LHCN-M2 (cell line): ENCODE measurements at regions not wholly inside any gene's neighbourhood (a gene's known extent, or its start where the extent isn't known, plus 50 kb on each side); places are given as distances from the start of the nearest gene placed in this dataset.

Source experiments
- DNase-seq: peaks from one replicate; pipeline ENCODE4 v3.0.0-alpha.2; 2012; ENCODE audit warnings: low read depth

GRCh38 chr7:117972606-117973005 is 99.4 kb upstream of the CTTNBP2 start:
- DNase-seq, result no peak

- DNase-seq, result no peak
Measured at GRCh38 chr7:117973975-117974374, 100.7 kb upstream of the CTTNBP2 start.

- DNase-seq, result no peak
Measured at GRCh38 chr7:117974891-117975290, 101.7 kb upstream of the CTTNBP2 start.

DNA sequence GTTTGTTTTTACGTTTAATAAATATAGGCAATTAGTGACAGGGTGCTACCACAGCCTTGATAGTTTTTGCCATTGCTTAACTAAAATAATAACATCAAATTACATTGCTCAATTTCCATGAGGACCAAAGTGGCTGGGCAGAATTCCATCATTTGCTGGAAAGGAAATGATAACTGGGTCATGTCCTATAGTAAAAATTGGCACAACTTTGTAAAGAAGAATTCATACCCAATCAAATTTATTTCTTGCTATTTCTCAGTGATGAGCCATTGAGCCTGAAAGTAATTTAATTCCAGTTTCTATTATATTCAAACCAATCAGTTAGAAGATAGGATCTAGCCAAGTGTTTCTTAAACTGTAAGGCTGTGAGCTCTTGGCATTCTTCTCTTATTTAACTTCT is 102.2 kb upstream of the CTTNBP2 start:
- DNase-seq, result no peak

DNA sequence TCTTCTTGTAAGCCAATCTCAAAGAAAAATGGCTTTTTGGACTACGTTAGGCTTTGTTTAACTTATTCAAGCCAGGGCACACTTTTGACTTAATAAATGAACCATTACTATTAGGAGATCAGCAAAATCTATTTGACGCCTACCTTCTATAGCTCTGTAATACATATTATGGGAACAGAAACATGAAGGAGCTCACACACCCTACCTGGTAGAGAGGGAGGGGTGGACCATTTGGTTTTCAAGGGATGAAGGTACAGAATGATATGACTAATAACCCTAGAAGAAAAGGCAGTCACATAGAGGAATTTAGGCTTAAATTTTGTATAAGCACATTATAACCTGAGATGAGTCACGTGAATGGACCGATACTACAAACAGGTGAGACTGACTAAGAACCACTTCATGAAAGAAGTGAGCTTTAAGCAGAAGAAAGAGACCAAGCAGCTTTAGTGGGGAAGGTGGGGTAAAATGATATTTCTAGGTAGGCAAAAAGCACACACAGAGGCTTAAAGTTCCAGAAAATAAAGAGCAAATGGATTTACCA is 106.8 kb upstream of the CTTNBP2 start:
- DNase-seq, result no peak

DNA sequence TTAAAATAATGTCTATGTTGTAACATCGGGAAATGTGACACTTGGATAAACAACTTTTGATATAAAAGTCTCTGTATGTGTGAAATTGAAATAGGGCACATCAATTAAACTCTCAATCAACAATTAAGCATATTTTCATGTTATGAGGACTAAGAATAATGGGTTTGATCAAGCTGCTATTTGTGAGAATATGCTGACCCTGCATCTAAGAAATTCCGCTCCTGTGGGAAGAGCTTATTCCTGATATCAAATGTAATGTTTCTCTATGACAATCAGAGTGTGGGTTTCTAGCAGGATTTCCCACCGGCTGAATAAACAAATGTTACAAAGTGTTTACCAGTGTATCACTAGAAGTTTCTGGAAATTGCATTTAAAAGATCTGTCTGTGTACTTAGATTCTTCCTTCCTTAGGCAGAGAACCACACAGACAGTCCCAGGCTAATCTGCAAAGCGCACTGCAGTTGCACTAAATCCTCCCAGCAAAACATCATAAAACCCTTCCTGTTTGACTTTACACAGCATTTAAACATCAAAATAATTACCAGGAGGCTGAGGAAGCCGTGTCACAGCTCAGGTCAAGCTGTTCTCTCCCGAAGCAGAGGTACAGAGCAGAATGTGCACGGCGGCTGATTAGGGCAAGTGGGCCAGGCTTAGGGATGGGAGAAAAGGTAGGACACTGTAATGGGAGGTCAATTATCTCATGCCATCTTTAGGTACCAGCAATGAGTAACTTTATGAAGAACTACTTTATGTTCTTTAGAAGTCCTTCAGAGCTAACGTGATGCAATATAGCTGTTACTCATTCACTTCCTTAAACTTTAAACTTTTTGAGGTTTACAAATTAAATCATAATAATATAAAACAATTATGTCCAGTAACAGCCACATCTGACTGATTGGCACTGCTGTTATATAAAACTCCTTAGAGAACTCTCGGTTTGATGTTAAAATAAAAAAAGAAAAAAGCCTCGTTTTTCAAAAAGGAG is 109.1 kb upstream of the CTTNBP2 start:
- DNase-seq, result no peak

DNA sequence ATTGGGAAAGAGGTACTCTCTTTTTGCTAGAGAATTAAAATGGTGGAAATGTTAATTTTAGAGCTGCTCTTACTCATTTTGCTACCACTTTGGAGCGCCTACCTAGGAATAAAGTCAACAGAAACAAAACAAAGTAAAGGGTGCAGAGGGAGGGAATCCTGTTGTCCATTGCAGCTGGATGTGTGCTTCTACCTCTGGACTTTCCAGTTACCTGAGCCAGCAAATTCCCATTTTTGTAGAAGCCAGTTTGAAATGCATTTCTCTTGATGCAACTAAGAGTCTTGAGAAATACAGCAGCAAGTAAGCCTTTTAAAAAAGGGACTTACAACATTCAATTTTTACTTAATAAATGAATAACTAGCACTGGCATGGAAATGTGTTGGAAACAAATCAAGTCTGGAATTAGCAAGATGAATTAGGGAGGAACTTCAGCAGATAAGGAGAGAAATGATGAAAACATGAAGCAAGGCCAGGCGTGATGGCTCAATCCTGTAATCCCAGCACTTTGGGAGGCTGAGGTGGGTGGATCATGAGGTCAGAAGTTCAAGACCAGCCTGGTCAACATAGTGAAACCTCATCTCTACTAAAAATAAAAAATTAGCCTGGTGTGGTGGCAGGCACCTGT is 113.5 kb upstream of the CTTNBP2 start:
- no peak for DNase-seq

DNA sequence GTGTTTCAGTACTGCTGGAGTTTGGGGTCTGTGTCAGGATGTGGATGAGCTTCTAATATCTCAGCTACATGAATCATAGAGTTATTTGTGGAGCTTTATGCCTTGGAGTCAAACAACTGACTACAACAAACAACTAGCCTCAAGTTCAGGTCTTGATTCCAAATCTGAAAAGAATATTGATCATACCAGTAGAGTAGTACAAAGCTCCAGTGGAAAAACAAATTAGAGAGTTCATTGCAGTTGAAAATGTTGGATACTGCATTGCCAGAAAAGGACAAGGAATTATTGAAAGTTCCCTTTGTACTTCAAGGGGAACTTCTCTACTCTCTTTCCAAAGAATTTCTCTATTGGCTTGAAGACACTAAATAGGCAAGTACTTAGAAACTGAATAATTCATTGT is 117.6 kb upstream of the CTTNBP2 start:
- DNase-seq, result no peak

DNA sequence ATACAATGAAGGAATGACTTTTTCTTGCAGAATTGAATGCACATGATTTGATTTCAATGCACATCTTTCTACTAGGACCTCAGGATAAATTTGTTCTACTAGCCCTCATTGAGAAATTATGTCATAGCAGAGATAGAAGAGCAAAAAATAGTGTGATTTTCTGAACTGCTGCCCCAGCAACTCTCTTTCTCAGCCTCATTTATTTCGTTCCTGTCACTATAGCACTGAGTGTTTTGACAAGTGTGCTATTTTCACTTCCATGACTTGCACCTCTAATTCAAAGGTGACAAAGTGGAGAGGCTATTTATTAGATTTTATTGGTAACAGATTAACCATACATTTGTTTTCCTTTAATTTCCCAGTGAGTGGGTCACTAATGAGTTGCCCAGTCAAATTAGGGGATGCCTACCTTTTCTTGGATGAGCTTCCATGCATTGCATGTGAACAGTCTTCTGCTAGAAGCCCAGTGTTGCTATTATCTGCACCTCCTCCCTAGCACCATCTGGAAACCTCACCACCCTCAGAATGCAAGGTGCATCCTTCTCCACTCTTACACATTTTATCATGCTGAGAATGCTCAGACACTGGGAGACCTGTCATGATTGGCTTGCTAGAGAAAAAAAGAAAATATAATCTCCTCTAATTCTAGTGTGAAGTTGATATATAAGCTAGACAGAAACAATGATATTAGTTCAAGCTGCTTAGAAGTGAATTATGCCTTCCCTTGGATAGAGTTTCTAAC is 119.6 kb upstream of the CTTNBP2 start:
- DNase-seq, result no peak

GRCh38 chr7:117993377-117994003 is 120.2 kb upstream of the CTTNBP2 start:
- DNase-seq, result peak; percentile 27

DNA sequence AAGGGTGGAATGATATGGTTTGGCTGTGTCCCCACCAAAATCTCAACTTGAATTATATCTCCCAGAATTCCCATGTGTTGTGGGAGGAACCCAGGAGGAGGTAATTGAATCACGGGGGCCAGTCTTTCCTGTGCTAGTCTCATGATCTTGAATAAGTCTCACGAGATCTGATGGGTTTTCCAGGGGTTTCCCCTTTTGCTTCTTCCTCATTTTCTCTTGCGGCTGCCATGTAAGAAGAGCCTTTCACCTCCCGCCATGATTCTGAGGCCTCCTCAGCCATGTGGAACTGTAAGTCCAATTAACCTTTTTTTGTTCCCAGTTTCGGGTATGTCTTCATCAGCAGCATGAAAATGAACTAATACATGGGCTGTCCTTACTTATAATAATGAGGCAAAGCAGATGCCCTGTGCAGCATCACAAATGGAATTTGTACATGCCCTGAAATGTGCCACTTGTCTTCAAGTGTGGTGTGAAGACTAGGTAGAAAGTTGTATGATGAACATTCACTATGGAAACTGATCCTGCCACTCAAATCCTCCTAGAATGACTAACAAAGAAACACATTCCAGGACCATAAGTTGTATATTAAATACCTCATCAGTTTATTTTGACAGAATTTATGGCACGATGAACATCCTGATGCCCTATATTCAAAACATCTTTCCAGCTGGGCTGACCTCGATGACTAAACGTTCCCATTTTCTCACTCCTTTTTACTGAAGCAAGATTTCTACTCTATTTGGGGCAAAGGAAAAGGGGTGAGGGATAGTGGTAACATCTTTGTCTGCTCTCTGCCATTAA is 122.8 kb upstream of the CTTNBP2 start:
- peak; percentile 1 for DNase-seq

DNA sequence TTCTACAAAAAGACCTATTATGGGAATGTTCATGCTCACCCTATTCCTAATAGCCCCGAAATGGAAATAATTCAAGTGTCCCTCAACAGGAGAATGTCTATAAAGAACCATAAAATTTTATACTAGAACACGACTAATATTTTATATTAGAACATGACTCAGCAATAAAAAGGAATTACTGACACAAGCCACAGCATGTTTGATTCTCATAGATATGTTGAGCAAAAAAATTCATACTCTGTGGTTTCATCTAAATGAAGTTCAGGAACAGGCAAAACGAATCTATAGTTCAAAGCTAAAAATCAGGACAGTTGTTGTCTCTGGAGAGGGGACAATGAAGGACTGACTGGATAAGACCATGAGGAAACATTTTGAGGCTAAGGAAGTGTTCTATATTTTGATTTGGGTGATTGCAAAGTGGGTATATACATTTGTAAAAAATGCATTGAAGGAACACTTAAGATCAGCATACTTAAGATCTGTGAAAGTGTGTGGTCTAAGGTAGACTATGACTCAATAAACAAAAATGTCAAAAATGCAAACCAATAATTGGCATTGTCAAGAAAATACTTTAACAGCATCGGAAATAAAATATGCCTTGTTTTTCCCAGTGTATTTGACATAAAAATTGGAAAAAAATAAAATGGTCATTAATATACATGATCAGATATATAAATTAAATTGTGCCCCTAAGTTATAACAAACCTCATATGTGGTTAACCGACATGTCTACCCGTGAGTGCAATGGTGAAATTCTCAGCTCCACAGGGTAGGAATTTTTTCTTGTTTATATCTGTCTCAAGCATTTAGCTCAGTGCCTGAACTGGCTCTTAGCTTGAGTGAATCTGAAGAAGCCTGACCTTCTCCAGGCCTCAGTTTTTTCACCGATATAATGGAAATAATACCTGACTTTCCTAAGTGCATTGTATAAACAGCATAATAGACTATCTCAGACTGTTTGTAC is 124.9 kb upstream of the CTTNBP2 start:
- no peak for DNase-seq

DNA sequence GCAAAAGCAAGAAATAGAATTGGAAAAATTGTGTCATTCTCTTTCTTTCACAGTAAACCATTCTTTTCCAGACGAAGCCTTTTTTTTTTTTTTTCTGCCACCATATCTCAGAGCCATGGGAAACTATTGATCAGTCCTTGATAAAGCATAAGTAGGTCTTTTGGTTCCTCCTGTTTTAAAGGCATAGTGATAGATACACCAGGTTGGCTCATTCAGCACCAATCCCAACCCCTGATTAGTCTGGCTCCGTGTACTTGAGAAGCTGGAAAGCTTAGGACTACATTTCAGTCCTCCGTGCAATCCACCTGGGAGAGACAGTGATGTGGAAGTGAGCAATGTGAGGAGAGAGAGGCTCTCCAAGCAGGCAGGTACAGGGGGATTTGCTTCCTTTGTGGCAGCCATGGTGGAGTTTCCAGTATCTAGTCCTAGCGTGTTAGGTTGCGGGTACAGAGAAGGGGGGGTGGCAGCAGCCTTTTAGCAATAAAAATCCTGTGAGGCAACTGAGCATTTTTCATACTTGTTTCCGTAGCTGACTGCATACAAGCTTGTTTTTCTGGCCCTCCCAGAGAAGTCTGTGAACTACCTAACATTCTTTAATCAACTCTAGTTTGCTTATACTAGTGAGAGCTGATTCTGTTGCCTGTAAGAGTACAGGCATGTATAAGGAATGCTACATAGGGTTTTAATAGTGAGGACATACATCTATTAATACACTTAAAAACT is 127.4 kb upstream of the CTTNBP2 start:
- no peak for DNase-seq

DNA sequence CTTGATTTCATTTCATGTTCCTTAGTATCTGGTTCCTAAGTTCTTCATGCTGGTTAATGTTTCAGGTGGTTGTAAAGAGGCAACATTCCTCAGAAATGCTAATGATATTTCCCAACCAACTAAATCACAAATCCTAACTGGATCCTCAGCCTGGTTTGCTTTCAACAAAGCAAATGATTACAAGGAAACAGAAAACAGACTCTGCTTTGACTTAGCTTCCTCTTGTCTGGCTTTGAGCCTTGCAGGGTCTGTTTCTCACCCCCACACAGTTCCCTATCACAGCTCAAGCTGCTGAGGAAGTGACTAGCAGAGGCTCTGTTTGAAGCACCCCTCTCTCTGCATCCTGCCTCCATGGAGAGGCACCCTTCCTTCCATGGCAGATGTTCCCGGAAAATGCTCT is 130.2 kb upstream of the CTTNBP2 start:
- no peak for DNase-seq

DNA sequence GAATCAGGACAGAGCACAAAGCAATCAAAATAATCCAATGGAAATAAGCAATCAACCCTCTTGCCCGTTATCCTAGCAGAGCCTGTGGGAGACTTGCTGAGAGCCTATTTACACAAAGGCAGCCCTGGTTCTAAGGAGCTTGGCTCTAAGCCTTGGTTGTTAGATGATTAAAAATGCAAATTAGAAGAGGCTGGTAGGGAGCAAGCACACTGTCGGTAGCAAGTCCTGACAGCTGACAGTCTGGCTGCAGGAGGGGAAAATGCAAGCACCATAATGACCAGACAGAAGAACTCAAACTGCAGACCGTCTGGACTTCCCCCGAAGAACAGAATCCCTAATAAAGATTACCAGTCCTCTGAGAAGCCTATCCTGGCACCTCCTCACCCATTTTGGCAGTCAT is 131.8 kb upstream of the CTTNBP2 start:
- no peak for DNase-seq

- DNase-seq, result no peak
Measured at GRCh38 chr7:118006979-118007378, 133.7 kb upstream of the CTTNBP2 start.

DNA sequence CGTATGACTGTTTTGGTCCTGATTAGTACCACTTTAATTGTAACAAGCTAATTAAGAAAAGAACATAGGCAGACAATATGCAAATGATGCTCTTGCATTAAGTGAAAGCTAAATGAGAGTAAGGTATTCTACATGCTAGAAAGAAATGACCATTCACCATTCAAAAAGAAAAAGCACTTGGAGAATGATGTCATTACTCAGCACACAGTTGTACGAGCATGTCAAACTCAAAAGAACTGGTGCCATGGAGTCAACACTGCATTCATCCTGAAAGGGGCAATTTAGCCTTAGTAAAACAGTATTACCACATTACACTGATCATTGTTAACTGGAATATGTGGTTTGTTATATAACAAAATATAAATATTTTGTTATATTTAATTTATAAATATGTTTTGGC is 136.2 kb upstream of the CTTNBP2 start:
- no peak for DNase-seq

DNA sequence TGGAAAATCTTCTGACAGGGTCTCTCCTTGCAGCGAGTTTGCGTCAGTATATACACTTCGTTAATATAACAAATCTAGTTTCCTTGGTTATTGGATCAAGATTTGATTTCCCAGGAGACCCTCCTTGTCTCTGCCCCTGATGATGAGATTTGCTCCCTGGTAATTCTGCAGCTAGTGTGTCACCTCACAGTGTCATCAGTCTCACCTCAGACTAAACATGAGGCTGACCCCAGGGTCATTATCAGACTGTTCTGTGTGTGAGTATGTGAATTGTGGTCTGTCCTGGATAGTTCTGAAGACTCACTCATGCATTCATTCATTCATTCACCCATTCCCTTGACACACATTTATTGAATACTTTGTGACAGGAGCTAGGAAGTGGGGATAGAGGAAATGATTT is 138.4 kb upstream of the CTTNBP2 start:
- no peak for DNase-seq
